ENCODE measurements at regions not wholly inside any gene's neighbourhood (a gene's known extent, or its start where the extent isn't known, plus 50 kb on each side); places are given as distances from the start of the nearest gene placed in this dataset.

- no peak overlapping the region for H3K56ac ChIP-seq (replicated peaks; ENCODE audit: insufficient read length, low read depth, low read length)
- H2BK12ac ChIP-seq (ENCODE audit: low read depth, low read length), result no peak overlapping the region
- H4K20me1 ChIP-seq (replicated peaks in 1 of 2; ENCODE audit: control insufficient read depth in 1 of 2, insufficient read depth in 2 of 2, low read length in 2 of 2), result no peaks in the 10 kb centered on the region
- H3K79me2 ChIP-seq (ENCODE audit: control insufficient read depth in 1 of 2, insufficient read depth in 2 of 2, low read length in 2 of 2), result no peaks in the 10 kb centered on the region
- no peak overlapping the region for H2BK15ac ChIP-seq (ENCODE audit: low read length)
- H3K14ac ChIP-seq (ENCODE audit: insufficient read length), result no peak overlapping the region
- no peak overlapping the region for H3K4ac ChIP-seq (replicated peaks; ENCODE audit: insufficient read length, low read depth, low read length)
- no peaks in the 10 kb centered on the region for H3K36me3 ChIP-seq (ENCODE audit: control insufficient read depth in 2 of 4, insufficient read depth in 4 of 4, low read length in 3 of 4)
- H3K4me3 ChIP-seq (ENCODE audit: extremely low read depth in 1 of 4, insufficient read depth in 2 of 4, low read depth in 3 of 4, low read length in 4 of 4), result no peak overlapping the region
- DNase-seq (ENCODE audit: low read depth in 1 of 2, low spot score in 2 of 2) (no peak), FAIRE-seq (no peak)
- H4K8ac ChIP-seq (ENCODE audit: extremely low read depth, insufficient read depth, low read length), result no peak overlapping the region
- H4K5ac ChIP-seq (ENCODE audit: insufficient read length, low read depth, low read length), result no peak overlapping the region
- no peak overlapping the region for H3K4me2 ChIP-seq (ENCODE audit: insufficient read depth in 1 of 2, low read depth in 2 of 2, low read length in 2 of 2)
- no peak overlapping the region for H2BK20ac ChIP-seq (ENCODE audit: low read length)
- H3K18ac ChIP-seq (ENCODE audit: extremely low read depth, low read length), result no peak overlapping the region
- ChIA-PET POLR2A (ENCODE audit: partially characterized antibody) (no interaction called here), CTCF (ENCODE audit: partially characterized antibody) (interaction anchor here (1.3 kb wide), 1 partner anchor 146 kb away, joined by 3 read pairs; no protein-coding TSS in a partner anchor)
- H3K27me3 ChIP-seq (replicated peaks in 1 of 4; ENCODE audit: control insufficient read depth in 3 of 4, extremely low read depth in 1 of 4, insufficient read depth in 3 of 4, low read length in 3 of 4), result no peaks in the 10 kb centered on the region
- H3K23me2 ChIP-seq (ENCODE audit: low read depth, low read length), result no peaks in the 10 kb centered on the region
- H3K23ac ChIP-seq (ENCODE audit: insufficient read length), result no peak overlapping the region
- H2AFZ ChIP-seq (ENCODE audit: low read length), result no peak overlapping the region
- H3K9ac ChIP-seq (replicated peaks in 1 of 4; ENCODE audit: extremely low read depth in 1 of 4, low read depth in 3 of 4, low read length in 3 of 4), result no peak overlapping the region
- WGBS, 2 experiments (ENCODE audit: extremely low coverage in 1 of 2, insufficient coverage in 1 of 2, insufficient read length in 1 of 2, insufficient replicate concordance in 2 of 2, low coverage in 1 of 2, low lambda C conversion rate in 2 of 2, missing lambda C conversion rate in 1 of 2), result 69% methylated on average over 1 of the region's 1 CpG; no CpG with 5 or more reads in 1 of the 2 experiments
- no peak overlapping the region for H2BK5ac ChIP-seq (ENCODE audit: low read depth, low read length)
- no peaks in the 10 kb centered on the region for H3K9me3 ChIP-seq (ENCODE audit: insufficient read depth in 2 of 2, low read depth in 1 of 2, low read length in 1 of 2)
- no peak overlapping the region for H2BK120ac ChIP-seq (replicated peaks; ENCODE audit: low read depth, low read length)
- H3K27ac ChIP-seq (ENCODE audit: low read depth, low read length), result no peak overlapping the region
- H3K4me1 ChIP-seq (replicated peaks in 1 of 4; ENCODE audit: control insufficient read depth in 3 of 4, insufficient read depth in 4 of 4, low read length in 3 of 4), result no peaks in the 10 kb centered on the region
- H4K91ac ChIP-seq (replicated peaks; ENCODE audit: insufficient read length, low read length), result no peak overlapping the region
- no peak overlapping the region for H2AK5ac ChIP-seq (ENCODE audit: low read depth, low read length)
- H3K79me1 ChIP-seq (ENCODE audit: low read depth, low read length), result no peaks in the 10 kb centered on the region
- TF ChIP-seq YY1 (IDR thresholded peaks at IDR 0.05; ENCODE audit: low read depth, low read length) (no peak), POLR2AphosphoS5 (IDR thresholded peaks at IDR 0.05; ENCODE audit: low read depth, low read length) (no peak), TBP (IDR thresholded peaks at IDR 0.05; ENCODE audit: low read depth, low read length) (no peak), ZNF274 (IDR thresholded peaks at IDR 0.05; ENCODE audit: borderline replicate concordance, extremely low read depth, low read length) (no peak), SP4 (IDR thresholded peaks at IDR 0.05; ENCODE audit: low read length) (no peak), BACH1 (IDR thresholded peaks at IDR 0.05; ENCODE audit: low read length) (no peak), CREB1 (IDR thresholded peaks at IDR 0.05) (no peak), EP300 (IDR thresholded peaks at IDR 0.05; ENCODE audit: borderline replicate concordance in 1 of 2, low read depth in 2 of 2, low read length in 2 of 2) (no peak), FOSL1 (IDR thresholded peaks at IDR 0.05; ENCODE audit: insufficient read depth, low read depth, low read length) (no peak), RBBP5 (IDR thresholded peaks at IDR 0.05; ENCODE audit: borderline replicate concordance, low read depth, low read length) (no peak), SIRT6 (IDR thresholded peaks at IDR 0.05; ENCODE audit: low read length) (no peak), SIN3A (conservative IDR thresholded peaks at IDR 0.05 in 1 of 2, IDR thresholded peaks at IDR 0.05 in 1 of 2; ENCODE audit: low read depth in 1 of 2, low read length in 2 of 2) (no peak), KDM5A (IDR thresholded peaks at IDR 0.05; ENCODE audit: low read length) (no peak), SUZ12 (IDR thresholded peaks at IDR 0.05; ENCODE audit: low read length) (no peak)
- TF ChIP-seq, protein P1, sequence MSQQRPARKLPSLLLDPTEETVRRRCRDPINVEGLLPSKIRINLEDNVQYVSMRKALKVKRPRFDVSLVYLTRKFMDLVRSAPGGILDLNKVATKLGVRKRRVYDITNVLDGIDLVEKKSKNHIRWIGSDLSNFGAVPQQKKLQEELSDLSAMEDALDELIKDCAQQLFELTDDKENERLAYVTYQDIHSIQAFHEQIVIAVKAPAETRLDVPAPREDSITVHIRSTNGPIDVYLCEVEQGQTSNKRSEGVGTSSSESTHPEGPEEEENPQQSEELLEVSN (IDR thresholded peaks at IDR 0.05), result no peak
Measured at GRCh38 chr11:101715281-101715680, 131.5 kb upstream of the TRPC6 start.
